ENCODE measurements at regions not wholly inside any gene's neighbourhood (a gene's known extent, or its start where the extent isn't known, plus 50 kb on each side); places are given as distances from the start of the nearest gene placed in this dataset.
"Not testable (repeated sequence)": the region's sequence is repeated elsewhere in the genome, so short reads cannot be mapped to it uniquely, and the experiment has no call there.

DNA sequence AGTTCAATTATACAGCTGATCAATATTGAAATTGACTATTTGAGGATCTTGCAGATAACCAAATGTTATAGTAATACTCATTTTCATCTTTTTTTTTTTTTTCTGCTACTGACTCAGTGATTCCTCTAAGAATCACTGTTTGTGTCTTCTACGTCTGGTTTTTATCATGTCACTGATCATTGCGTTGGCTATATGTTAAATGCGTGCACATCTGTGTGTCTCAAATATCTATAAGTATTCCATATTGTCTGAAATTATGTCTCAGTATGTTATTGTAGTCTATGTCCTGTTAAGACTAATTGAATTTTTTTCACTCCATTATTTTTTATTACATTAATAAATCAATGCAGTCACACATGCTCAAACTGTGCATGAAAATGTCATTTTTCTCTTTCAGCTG, 200.5 kb downstream of the PCDH20 start:
- Histone ChIP-seq H3K9ac (ENCODE audit: control insufficient read depth, insufficient read depth, low read length) (no peak overlapping the region), H3K27me3 (replicated peaks in 1 of 2; ENCODE audit: control insufficient read depth in 2 of 2, insufficient read depth in 2 of 2, low read length in 1 of 2) (no peaks in the 10 kb centered on the region), H3K4me2 (ENCODE audit: control insufficient read depth, insufficient read depth) (no peak overlapping the region), H3K4me3 (no peak overlapping the region), H2AFZ (ENCODE audit: control insufficient read depth, low read depth, low read length) (no peak overlapping the region), H3K9me3 (replicated peaks; ENCODE audit: control insufficient read depth, insufficient read depth, low read length) (no peaks in the 10 kb centered on the region), H3K79me2 (ENCODE audit: control insufficient read depth, insufficient read depth, low read length) (no peaks in the 10 kb centered on the region), H3K4me1 (ENCODE audit: control insufficient read depth, insufficient read depth, low read length) (no peaks in the 10 kb centered on the region), H3K27ac (ENCODE audit: control insufficient read depth, insufficient read depth) (no peak overlapping the region), H3K36me3 (ENCODE audit: control insufficient read depth in 2 of 2, insufficient read depth in 2 of 2, low read length in 1 of 2) (no peaks in the 10 kb centered on the region), H4K20me1 (ENCODE audit: control insufficient read depth, insufficient read depth) (no peaks in the 10 kb centered on the region)
- ChIA-PET CTCF (interaction anchor here (1.3 kb wide), 1 partner anchor 101 kb away, joined by 3 read pairs; no protein-coding TSS in a partner anchor), POLR2A (no interaction called here), RAD21 (ENCODE audit: unreplicated experiment) (no interaction called here), SMC1A (ENCODE audit: uncharacterized antibody, unreplicated experiment) (interaction anchor here (0.7 to 0.9 kb wide), 4 partner anchors 33 to 485 kb away, joined by 3 read pairs; no protein-coding TSS in a partner anchor)
- TF ChIP-seq, protein P1, sequence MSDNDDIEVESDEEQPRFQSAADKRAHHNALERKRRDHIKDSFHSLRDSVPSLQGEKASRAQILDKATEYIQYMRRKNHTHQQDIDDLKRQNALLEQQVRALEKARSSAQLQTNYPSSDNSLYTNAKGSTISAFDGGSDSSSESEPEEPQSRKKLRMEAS (IDR thresholded peaks at IDR 0.05; ENCODE audit: low read depth, low read length): no peak
- no peak for TF ChIP-seq POLR2A (IDR thresholded peaks at IDR 0.05; ENCODE audit: low read depth, low read length)
- TF ChIP-seq, protein P2, sequence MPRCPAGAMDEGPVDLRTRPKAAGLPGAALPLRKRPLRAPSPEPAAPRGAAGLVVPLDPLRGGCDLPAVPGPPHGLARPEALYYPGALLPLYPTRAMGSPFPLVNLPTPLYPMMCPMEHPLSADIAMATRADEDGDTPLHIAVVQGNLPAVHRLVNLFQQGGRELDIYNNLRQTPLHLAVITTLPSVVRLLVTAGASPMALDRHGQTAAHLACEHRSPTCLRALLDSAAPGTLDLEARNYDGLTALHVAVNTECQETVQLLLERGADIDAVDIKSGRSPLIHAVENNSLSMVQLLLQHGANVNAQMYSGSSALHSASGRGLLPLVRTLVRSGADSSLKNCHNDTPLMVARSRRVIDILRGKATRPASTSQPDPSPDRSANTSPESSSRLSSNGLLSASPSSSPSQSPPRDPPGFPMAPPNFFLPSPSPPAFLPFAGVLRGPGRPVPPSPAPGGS (IDR thresholded peaks at IDR 0.05; ENCODE audit: borderline replicate concordance, insufficient read depth, low read depth, low read length, poor library complexity, severe bottlenecking): no peak
- no peak for TF ChIP-seq MEF2A (IDR thresholded peaks at IDR 0.05; ENCODE audit: insufficient read depth, low read depth, low read length)
- BruUV-seq (replicated peaks): no TSS peak
- in situ Hi-C loops (cut with MboI) (no loop called here), intact Hi-C loops (cut with micrococcal nuclease; ENCODE audit: unreplicated experiment) (no loop called here)
- ATAC-seq: no peak
- no peak for DNase-seq (ENCODE audit: low read depth, low spot score)
- FAIRE-seq: no peak
- whole genome bisulfite sequencing (ENCODE audit: insufficient coverage, insufficient replicate concordance, low lambda C conversion rate, missing lambda C conversion rate): 65% methylated on average over 3 of the region's 3 CpGs

- no peak for TF ChIP-seq NFYB (IDR thresholded peaks at IDR 0.05; ENCODE audit: insufficient read depth, low read depth, low read length)
- Histone ChIP-seq H3K4me3 (no peak overlapping the region), H3K4me2 (ENCODE audit: control insufficient read depth, insufficient read depth) (no peak overlapping the region), H3K9ac (ENCODE audit: control insufficient read depth, insufficient read depth, low read length) (no peak overlapping the region), H4K20me1 (ENCODE audit: control insufficient read depth, insufficient read depth) (no peaks in the 10 kb centered on the region), H3K27ac (ENCODE audit: control insufficient read depth, insufficient read depth) (no peak overlapping the region), H3K9me3 (replicated peaks; ENCODE audit: control insufficient read depth, insufficient read depth, low read length) (no peaks in the 10 kb centered on the region), H3K27me3 (replicated peaks in 1 of 2; ENCODE audit: control insufficient read depth in 2 of 2, insufficient read depth in 2 of 2, low read length in 1 of 2) (no peaks in the 10 kb centered on the region), H3K4me1 (ENCODE audit: control insufficient read depth, insufficient read depth, low read length) (no peaks in the 10 kb centered on the region), H3K36me3 (ENCODE audit: control insufficient read depth in 2 of 2, insufficient read depth in 2 of 2, low read length in 1 of 2) (no peaks in the 10 kb centered on the region), H3K79me2 (ENCODE audit: control insufficient read depth, insufficient read depth, low read length) (no peaks in the 10 kb centered on the region), H2AFZ (ENCODE audit: control insufficient read depth, low read depth, low read length) (no peak overlapping the region)
- POLR2A ChIA-PET: no interaction called here
- FAIRE-seq (no peak), ATAC-seq (no peak), DNase-seq (ENCODE audit: low read depth, low spot score) (no peak)
- in situ Hi-C loops (cut with MboI) (no loop called here), intact Hi-C loops (cut with micrococcal nuclease; ENCODE audit: unreplicated experiment) (no loop called here)
- WGBS (ENCODE audit: insufficient coverage, insufficient replicate concordance, low lambda C conversion rate, missing lambda C conversion rate): 39% methylated on average over 4 of the region's 4 CpGs
- BruUV-seq (replicated peaks): no TSS peak
- CTCF ChIA-PET: interaction anchor here (0.5 to 1.3 kb wide), 2 partner anchors 100 to 437 kb away, joined by 3 read pairs; no protein-coding TSS in a partner anchor
- SMC1A ChIA-PET (ENCODE audit: uncharacterized antibody, unreplicated experiment): interaction anchor here (0.8 to 0.9 kb wide), 3 partner anchors 32 to 225 kb away, joined by 3 read pairs; no protein-coding TSS in a partner anchor
- RAD21 ChIA-PET (ENCODE audit: unreplicated experiment): no interaction called here
These were observed 201.1 kb downstream of the PCDH20 start for GRCh38 chr13:61214551-61214950.

- DNase-seq (ENCODE audit: low read depth, low spot score); H3K27ac ChIP-seq (ENCODE audit: control insufficient read depth, insufficient read depth); SMC1A ChIA-PET (ENCODE audit: uncharacterized antibody, unreplicated experiment); FAIRE-seq; CTCF ChIA-PET; H4K20me1 ChIP-seq (ENCODE audit: control insufficient read depth, insufficient read depth); H3K4me2 ChIP-seq (ENCODE audit: control insufficient read depth, insufficient read depth); H3K9me3 ChIP-seq (replicated peaks; ENCODE audit: control insufficient read depth, insufficient read depth, low read length); POLR2A ChIA-PET; H3K4me3 ChIP-seq; H2AFZ ChIP-seq (ENCODE audit: control insufficient read depth, low read depth, low read length); H3K79me2 ChIP-seq (ENCODE audit: control insufficient read depth, insufficient read depth, low read length); RAD21 ChIA-PET (ENCODE audit: unreplicated experiment); H3K4me1 ChIP-seq (ENCODE audit: control insufficient read depth, insufficient read depth, low read length); BruUV-seq (replicated peaks); intact Hi-C loops (cut with micrococcal nuclease; ENCODE audit: unreplicated experiment); in situ Hi-C loops (cut with MboI); H3K27me3 ChIP-seq (replicated peaks in 1 of 2; ENCODE audit: control insufficient read depth in 2 of 2, insufficient read depth in 2 of 2, low read length in 1 of 2); H3K9ac ChIP-seq (ENCODE audit: control insufficient read depth, insufficient read depth, low read length); ATAC-seq; H3K36me3 ChIP-seq (ENCODE audit: control insufficient read depth in 2 of 2, insufficient read depth in 2 of 2, low read length in 1 of 2): not testable (repeated sequence)
- WGBS (ENCODE audit: insufficient coverage, insufficient replicate concordance, low lambda C conversion rate, missing lambda C conversion rate): 52% methylated on average over 10 of the region's 11 CpGs
These were observed 209.8 kb downstream of the PCDH20 start for GRCh38 chr13:61205898-61206297.

Measured in GM12878 (cell line).